ENCODE measurements at regions not wholly inside any gene's neighbourhood (a gene's known extent, or its start where the extent isn't known, plus 50 kb on each side); places are given as distances from the start of the nearest gene placed in this dataset.
"Not testable (repeated sequence)": the region's sequence is repeated elsewhere in the genome, so short reads cannot be mapped to it uniquely, and the experiment has no call there.

DNA sequence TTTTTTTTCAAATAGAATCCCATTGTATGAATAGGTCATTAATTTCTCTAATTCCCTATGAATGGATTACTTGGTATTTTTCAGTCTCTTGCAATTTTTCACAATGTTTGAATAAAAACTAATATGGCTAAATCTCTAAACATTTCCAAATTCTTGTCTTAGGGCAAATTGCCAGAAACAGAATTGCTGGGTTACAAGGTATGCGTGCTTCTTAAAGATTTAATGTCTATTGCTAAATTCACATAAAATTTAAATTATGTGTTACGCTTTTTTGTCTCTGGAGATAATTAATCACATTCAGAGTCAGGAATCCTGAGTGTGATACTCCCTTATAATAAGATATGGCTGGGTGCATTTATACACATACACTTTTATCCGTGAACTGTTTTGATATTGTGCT, 264.5 kb upstream of the TBL1XR1 start:
- Mint-ChIP-seq H3K27me3 (ENCODE audit: low read depth) (no peaks in the 10 kb centered on the region), H3K4me3 (no peak overlapping the region), H3K27ac (no peak overlapping the region), H3K36me3 (no peaks in the 10 kb centered on the region), H3K9me3 (no peaks in the 10 kb centered on the region), H3K4me1 (peaks cover 9% of the 10 kb centered on the region)
- TF ChIP-seq, protein P1, sequence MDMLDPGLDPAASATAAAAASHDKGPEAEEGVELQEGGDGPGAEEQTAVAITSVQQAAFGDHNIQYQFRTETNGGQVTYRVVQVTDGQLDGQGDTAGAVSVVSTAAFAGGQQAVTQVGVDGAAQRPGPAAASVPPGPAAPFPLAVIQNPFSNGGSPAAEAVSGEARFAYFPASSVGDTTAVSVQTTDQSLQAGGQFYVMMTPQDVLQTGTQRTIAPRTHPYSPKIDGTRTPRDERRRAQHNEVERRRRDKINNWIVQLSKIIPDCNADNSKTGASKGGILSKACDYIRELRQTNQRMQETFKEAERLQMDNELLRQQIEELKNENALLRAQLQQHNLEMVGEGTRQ (CRISPR knock-in tag; IDR thresholded peaks at IDR 0.05) = no peak
- no peak for TF ChIP-seq ZNF317 (CRISPR knock-in tag; IDR thresholded peaks at IDR 0.05; ENCODE audit: borderline replicate concordance, low read depth)
- TF ChIP-seq ZBTB21 (CRISPR knock-in tag; IDR thresholded peaks at IDR 0.05; ENCODE audit: borderline replicate concordance) = no peak
- no peak for TF ChIP-seq ZNF232 (CRISPR knock-in tag; IDR thresholded peaks at IDR 0.05)
- TF ChIP-seq SMAD4 (CRISPR knock-in tag; IDR thresholded peaks at IDR 0.05) = no peak
- no peak for TF ChIP-seq ATF1 (CRISPR knock-in tag; IDR thresholded peaks at IDR 0.05)
- TF ChIP-seq FOXJ3 (CRISPR knock-in tag; IDR thresholded peaks at IDR 0.05; ENCODE audit: borderline replicate concordance) = no peak
- TF ChIP-seq, protein P2, sequence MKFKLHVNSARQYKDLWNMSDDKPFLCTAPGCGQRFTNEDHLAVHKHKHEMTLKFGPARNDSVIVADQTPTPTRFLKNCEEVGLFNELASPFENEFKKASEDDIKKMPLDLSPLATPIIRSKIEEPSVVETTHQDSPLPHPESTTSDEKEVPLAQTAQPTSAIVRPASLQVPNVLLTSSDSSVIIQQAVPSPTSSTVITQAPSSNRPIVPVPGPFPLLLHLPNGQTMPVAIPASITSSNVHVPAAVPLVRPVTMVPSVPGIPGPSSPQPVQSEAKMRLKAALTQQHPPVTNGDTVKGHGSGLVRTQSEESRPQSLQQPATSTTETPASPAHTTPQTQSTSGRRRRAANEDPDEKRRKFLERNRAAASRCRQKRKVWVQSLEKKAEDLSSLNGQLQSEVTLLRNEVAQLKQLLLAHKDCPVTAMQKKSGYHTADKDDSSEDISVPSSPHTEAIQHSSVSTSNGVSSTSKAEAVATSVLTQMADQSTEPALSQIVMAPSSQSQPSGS (CRISPR knock-in tag; IDR thresholded peaks at IDR 0.05; ENCODE audit: borderline replicate concordance, low read depth) = no peak
- no peak for TF ChIP-seq NR1H2 (CRISPR knock-in tag; IDR thresholded peaks at IDR 0.05)
- TF ChIP-seq, protein P3, sequence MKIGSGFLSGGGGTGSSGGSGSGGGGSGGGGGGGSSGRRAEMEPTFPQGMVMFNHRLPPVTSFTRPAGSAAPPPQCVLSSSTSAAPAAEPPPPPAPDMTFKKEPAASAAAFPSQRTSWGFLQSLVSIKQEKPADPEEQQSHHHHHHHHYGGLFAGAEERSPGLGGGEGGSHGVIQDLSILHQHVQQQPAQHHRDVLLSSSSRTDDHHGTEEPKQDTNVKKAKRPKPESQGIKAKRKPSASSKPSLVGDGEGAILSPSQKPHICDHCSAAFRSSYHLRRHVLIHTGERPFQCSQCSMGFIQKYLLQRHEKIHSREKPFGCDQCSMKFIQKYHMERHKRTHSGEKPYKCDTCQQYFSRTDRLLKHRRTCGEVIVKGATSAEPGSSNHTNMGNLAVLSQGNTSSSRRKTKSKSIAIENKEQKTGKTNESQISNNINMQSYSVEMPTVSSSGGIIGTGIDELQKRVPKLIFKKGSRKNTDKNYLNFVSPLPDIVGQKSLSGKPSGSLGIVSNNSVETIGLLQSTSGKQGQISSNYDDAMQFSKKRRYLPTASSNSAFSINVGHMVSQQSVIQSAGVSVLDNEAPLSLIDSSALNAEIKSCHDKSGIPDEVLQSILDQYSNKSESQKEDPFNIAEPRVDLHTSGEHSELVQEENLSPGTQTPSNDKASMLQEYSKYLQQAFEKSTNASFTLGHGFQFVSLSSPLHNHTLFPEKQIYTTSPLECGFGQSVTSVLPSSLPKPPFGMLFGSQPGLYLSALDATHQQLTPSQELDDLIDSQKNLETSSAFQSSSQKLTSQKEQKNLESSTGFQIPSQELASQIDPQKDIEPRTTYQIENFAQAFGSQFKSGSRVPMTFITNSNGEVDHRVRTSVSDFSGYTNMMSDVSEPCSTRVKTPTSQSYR (CRISPR knock-in tag; IDR thresholded peaks at IDR 0.05) = no peak
- TF ChIP-seq NR3C1 (CRISPR knock-in tag; conservative IDR thresholded peaks at IDR 0.05; ENCODE audit: low read depth) = no peak
- TF ChIP-seq, protein P4, sequence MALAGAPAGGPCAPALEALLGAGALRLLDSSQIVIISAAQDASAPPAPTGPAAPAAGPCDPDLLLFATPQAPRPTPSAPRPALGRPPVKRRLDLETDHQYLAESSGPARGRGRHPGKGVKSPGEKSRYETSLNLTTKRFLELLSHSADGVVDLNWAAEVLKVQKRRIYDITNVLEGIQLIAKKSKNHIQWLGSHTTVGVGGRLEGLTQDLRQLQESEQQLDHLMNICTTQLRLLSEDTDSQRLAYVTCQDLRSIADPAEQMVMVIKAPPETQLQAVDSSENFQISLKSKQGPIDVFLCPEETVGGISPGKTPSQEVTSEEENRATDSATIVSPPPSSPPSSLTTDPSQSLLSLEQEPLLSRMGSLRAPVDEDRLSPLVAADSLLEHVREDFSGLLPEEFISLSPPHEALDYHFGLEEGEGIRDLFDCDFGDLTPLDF (CRISPR knock-in tag; IDR thresholded peaks at IDR 0.05) = no peak
- TF ChIP-seq, protein P5, sequence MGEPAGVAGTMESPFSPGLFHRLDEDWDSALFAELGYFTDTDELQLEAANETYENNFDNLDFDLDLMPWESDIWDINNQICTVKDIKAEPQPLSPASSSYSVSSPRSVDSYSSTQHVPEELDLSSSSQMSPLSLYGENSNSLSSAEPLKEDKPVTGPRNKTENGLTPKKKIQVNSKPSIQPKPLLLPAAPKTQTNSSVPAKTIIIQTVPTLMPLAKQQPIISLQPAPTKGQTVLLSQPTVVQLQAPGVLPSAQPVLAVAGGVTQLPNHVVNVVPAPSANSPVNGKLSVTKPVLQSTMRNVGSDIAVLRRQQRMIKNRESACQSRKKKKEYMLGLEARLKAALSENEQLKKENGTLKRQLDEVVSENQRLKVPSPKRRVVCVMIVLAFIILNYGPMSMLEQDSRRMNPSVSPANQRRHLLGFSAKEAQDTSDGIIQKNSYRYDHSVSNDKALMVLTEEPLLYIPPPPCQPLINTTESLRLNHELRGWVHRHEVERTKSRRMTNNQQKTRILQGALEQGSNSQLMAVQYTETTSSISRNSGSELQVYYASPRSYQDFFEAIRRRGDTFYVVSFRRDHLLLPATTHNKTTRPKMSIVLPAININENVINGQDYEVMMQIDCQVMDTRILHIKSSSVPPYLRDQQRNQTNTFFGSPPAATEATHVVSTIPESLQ (CRISPR knock-in tag; IDR thresholded peaks at IDR 0.05) = no peak
- TF ChIP-seq, protein P6, sequence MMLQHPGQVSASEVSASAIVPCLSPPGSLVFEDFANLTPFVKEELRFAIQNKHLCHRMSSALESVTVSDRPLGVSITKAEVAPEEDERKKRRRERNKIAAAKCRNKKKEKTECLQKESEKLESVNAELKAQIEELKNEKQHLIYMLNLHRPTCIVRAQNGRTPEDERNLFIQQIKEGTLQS (CRISPR knock-in tag; conservative IDR thresholded peaks at IDR 0.05) = no peak
- TF ChIP-seq RELA (CRISPR knock-in tag; IDR thresholded peaks at IDR 0.05; ENCODE audit: borderline replicate concordance) = no peak
- TF ChIP-seq MYBL2 (CRISPR knock-in tag; IDR thresholded peaks at IDR 0.05) = no peak
- TF ChIP-seq ZNF423 (CRISPR knock-in tag; IDR thresholded peaks at IDR 0.05) = no peak
- no peak for TF ChIP-seq ZNF396 (CRISPR knock-in tag; IDR thresholded peaks at IDR 0.05; ENCODE audit: borderline replicate concordance)
- TF ChIP-seq MXD4 (CRISPR knock-in tag; IDR thresholded peaks at IDR 0.05; ENCODE audit: borderline replicate concordance) = no peak
- ATAC-seq = no peak
- DNase-seq (ENCODE audit: low spot score) = no peak
- POLR2A ChIA-PET = no interaction called here
- CTCF ChIA-PET = no interaction called here

DNA sequence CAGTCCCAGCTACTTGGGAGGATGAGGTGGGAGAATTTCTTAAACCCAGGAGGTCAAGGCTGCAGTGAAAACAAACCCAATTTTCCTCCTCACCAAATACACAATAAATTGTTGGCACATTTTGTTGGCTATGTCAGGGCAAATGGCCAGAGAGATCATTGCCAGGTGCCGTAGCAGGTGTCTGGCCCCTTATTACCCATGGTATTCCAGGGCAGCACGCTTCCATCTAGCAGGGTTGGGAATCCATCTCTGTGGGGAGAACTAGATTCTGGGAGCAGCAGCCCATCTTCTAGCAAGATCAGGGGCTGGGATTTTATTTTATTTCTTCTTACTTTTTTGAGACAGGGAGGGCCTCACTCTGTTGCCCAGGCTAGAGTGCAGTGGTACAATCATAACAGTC, 266.1 kb upstream of the TBL1XR1 start:
- H3K36me3 Mint-ChIP-seq; H3K4me3 Mint-ChIP-seq; DNase-seq (ENCODE audit: low spot score); ATAC-seq; H3K27me3 Mint-ChIP-seq (ENCODE audit: low read depth); CTCF ChIA-PET; H3K4me1 Mint-ChIP-seq; H3K27ac Mint-ChIP-seq; POLR2A ChIA-PET; H3K9me3 Mint-ChIP-seq: not testable (repeated sequence)
